Fibroblast of lung (primary cell): ENCODE measurements at regions not wholly inside any gene's neighbourhood (a gene's known extent, or its start where the extent isn't known, plus 50 kb on each side); places are given as distances from the start of the nearest gene placed in this dataset.
"Not testable (repeated sequence)": the region's sequence is repeated elsewhere in the genome, so short reads cannot be mapped to it uniquely, and the experiment has no call there.

Experiments used
- CTCF ChIP-seq, 2 donors: IDR thresholded peaks in 1 of 2; conservative IDR thresholded peaks in 1 of 2; 1 replicate in 1 of 2; 2 replicates in 1 of 2; pipeline ENCODE4 v1.5.1; 2011 to 2012; ENCODE audit warnings: low read length in 2 of 2, control low read depth in 1 of 2, inconsistent platforms in 1 of 2, low read depth in 1 of 2, mild to moderate bottlenecking in 1 of 2
- EZH2 ChIP-seq: IDR thresholded peaks from 2 replicates; pipeline ENCODE4 v1.5.1; 2012; ENCODE audit warnings: low read length, control low read depth, mild to moderate bottlenecking; ENCODE audit errors: missing control alignments

- not testable (repeated sequence) for TF ChIP-seq CTCF (conservative IDR thresholded peaks at IDR 0.05 in 1 of 2, IDR thresholded peaks at IDR 0.05 in 1 of 2; ENCODE audit: low read depth in 1 of 2, low read length in 2 of 2); EZH2
Measured at GRCh38 chr2:89196719-89197118, 505.2 kb downstream of the RPIA start.
